SU-DHL-6 (cell line): ENCODE measurements at regions not wholly inside any gene's neighbourhood (a gene's known extent, or its start where the extent isn't known, plus 50 kb on each side); places are given as distances from the start of the nearest gene placed in this dataset.

Source experiments
- CTCF ChIP-seq: fragments of 200-600 bp; sonication (generic); IDR thresholded peaks from one replicate; pipeline ENCODE4 v1.5.1; 2017; ENCODE audit warnings: antibody characterized with exemption, mild to moderate bottlenecking, low read length, moderate library complexity; ENCODE audit not compliant: insufficient read depth, poor library complexity, severe bottlenecking
- EZH2phosphoT487 ChIP-seq: fragments of 200-600 bp; sonication (generic), shearing (Covaris generic); conservative IDR thresholded peaks from 2 replicates; pipeline ENCODE4 v1.6.1; 2018; ENCODE audit warnings: mild to moderate bottlenecking, antibody characterized with exemption, low read length, moderate library complexity, mixed read lengths

GRCh38 chr4:181161669-181162068 is 1081.5 kb upstream of the TENM3 start:
- TF ChIP-seq CTCF (no peak), EZH2phosphoT487 (no peak)
